GM23338 (cell line): ENCODE measurements at regions not wholly inside any gene's neighbourhood (a gene's known extent, or its start where the extent isn't known, plus 50 kb on each side); places are given as distances from the start of the nearest gene placed in this dataset.

Experiments
- ATAC-seq: fragments of 200-7000 bp; cut with Tn5 transposase; 3 replicates; pipeline ENCODE4 v1.9.1; 2020
- DNase-seq: peaks from one replicate; pipeline ENCODE4 v3.0.0-alpha.2; 2015; ENCODE audit warnings: low spot score
- H2AFZ ChIP-seq: fragments of 200-600 bp; sonication (generic); 2 replicates; pipeline ENCODE4 v1.8.0; 2016; ENCODE audit warnings: antibody characterized with exemption, mild to moderate bottlenecking, moderate library complexity
- H3F3A ChIP-seq: fragments of 200-600 bp; sonication (generic); replicated peaks from 2 replicates; pipeline ENCODE4 v1.8.0; 2017; ENCODE audit warnings: antibody characterized with exemption, mixed run types, low read depth
- H3K27ac ChIP-seq: fragments of 200-600 bp; sonication (generic); 2 replicates; pipeline ENCODE4 v1.6.1; 2016; ENCODE audit warnings: low read depth
- H3K27me3 ChIP-seq: fragments of 200-600 bp; sonication (generic); 2 replicates; pipeline ENCODE4 v1.8.0; 2016; ENCODE audit warnings: mild to moderate bottlenecking, mixed run types, moderate library complexity; ENCODE audit not compliant: insufficient read depth
- H3K36me3 ChIP-seq: fragments of 200-600 bp; sonication (generic); 2 replicates; pipeline ENCODE4 v1.8.0; 2016; ENCODE audit warnings: mild to moderate bottlenecking; ENCODE audit not compliant: insufficient read depth
- H3K4me1 ChIP-seq: fragments of 200-600 bp; sonication (generic); 2 replicates; pipeline ENCODE4 v1.8.0; 2016; ENCODE audit warnings: mild to moderate bottlenecking, moderate library complexity; ENCODE audit not compliant: insufficient read depth
- H3K4me2 ChIP-seq: fragments of 200-600 bp; sonication (generic); 2 replicates; pipeline ENCODE4 v1.7.1; 2017; ENCODE audit warnings: mixed run types
- H3K4me3 ChIP-seq: fragments of 200-600 bp; sonication (generic); 2 replicates; pipeline ENCODE4 v1.6.1; 2016; ENCODE audit warnings: mixed run types
- H3K79me2 ChIP-seq: fragments of 200-600 bp; sonication (generic); replicated peaks from 2 replicates; pipeline ENCODE4 v1.8.0; 2017; ENCODE audit warnings: mild to moderate bottlenecking; ENCODE audit not compliant: insufficient read depth
- H3K9me2 ChIP-seq: fragments of 200-600 bp; sonication (generic); 2 replicates; pipeline ENCODE4 v1.8.0; 2017; ENCODE audit not compliant: insufficient read depth
- H4K20me1 ChIP-seq: fragments of 200-600 bp; sonication (generic); replicated peaks from 2 replicates; pipeline ENCODE4 v1.8.0; 2017; ENCODE audit warnings: mild to moderate bottlenecking; ENCODE audit not compliant: insufficient read depth
- H3K27ac Mint-ChIP-seq: 2 replicates; pipeline ENCODE4 v1.8.0; 2020; ENCODE audit warnings: inconsistent platforms, mild to moderate bottlenecking, moderate library complexity, mixed read lengths
- H3K27me3 Mint-ChIP-seq: 3 replicates; pipeline ENCODE4 v1.8.0; 2022; ENCODE audit warnings: low read depth, mild to moderate bottlenecking, moderate library complexity, mixed read lengths, inconsistent platforms; ENCODE audit not compliant: insufficient read depth, poor library complexity
- H3K36me3 Mint-ChIP-seq: 3 replicates; pipeline ENCODE4 v1.8.0; 2021; ENCODE audit warnings: low read depth, mild to moderate bottlenecking, inconsistent platforms, moderate library complexity, mixed read lengths
- H3K4me1 Mint-ChIP-seq: 3 replicates; pipeline ENCODE4 v1.8.0; 2020; ENCODE audit warnings: mild to moderate bottlenecking, inconsistent platforms, mixed read lengths
- H3K4me3 Mint-ChIP-seq: 3 replicates; pipeline ENCODE4 v1.8.0; 2021; ENCODE audit warnings: moderate library complexity, mild to moderate bottlenecking, inconsistent platforms, mixed read lengths
- H3K9me3 Mint-ChIP-seq: 3 replicates; pipeline ENCODE4 v1.8.0; 2020; ENCODE audit warnings: moderate library complexity, mild to moderate bottlenecking, inconsistent platforms, mixed read lengths
- CREB1 ChIP-seq: fragments of 250-450 bp; sonication (Bioruptor Pico); IDR thresholded peaks from 2 replicates; pipeline ENCODE4 v1.5.0; 2020; ENCODE audit warnings: low read depth, mild to moderate bottlenecking, moderate library complexity
- CTCF ChIP-seq, 2 experiments: fragments of 200-600 bp in 1 of 2; sonication (generic) in 1 of 2; conservative IDR thresholded peaks; 2 replicates each; pipeline versions ENCODE4 v1.5.1 to v1.6.1; 2016 to 2017; ENCODE audit warnings: antibody characterized with exemption in 2 of 2, low read depth in 2 of 2, mild to moderate bottlenecking in 2 of 2, moderate library complexity in 1 of 2
- ETS1 ChIP-seq: IDR thresholded peaks from 2 replicates; pipeline ENCODE4 v1.6.1; 2016; ENCODE audit warnings: antibody characterized with exemption
- EZH2 ChIP-seq: fragments of 200-600 bp; sonication (generic); IDR thresholded peaks from one replicate; pipeline ENCODE4 v1.8.0; 2017; ENCODE audit warnings: antibody characterized with exemption, mild to moderate bottlenecking, low read depth; ENCODE audit not compliant: unreplicated experiment
- NANOG ChIP-seq: IDR thresholded peaks from 2 replicates; pipeline ENCODE4 v1.6.1; 2016; ENCODE audit warnings: antibody characterized with exemption, borderline replicate concordance
- POLR2AphosphoS5 ChIP-seq: IDR thresholded peaks from 2 replicates; pipeline ENCODE4 v1.6.1; 2016; ENCODE audit warnings: antibody characterized with exemption, low read depth
- REST ChIP-seq: IDR thresholded peaks from one replicate; pipeline ENCODE4 v1.6.1; 2018; ENCODE audit warnings: antibody characterized with exemption; ENCODE audit not compliant: unreplicated experiment
- STAT1 ChIP-seq: IDR thresholded peaks from one replicate; pipeline ENCODE4 v1.6.1; 2016; ENCODE audit warnings: antibody characterized with exemption; ENCODE audit not compliant: unreplicated experiment
- ZNF114 ChIP-seq: fragments of 250-450 bp; sonication (Bioruptor Pico); IDR thresholded peaks from 2 replicates; pipeline ENCODE4 v1.5.0; 2020; ENCODE audit warnings: mild to moderate bottlenecking, moderate library complexity
- ZNF462 ChIP-seq: fragments of 250-450 bp; sonication (Bioruptor Pico); IDR thresholded peaks from 2 replicates; pipeline ENCODE4 v1.5.0; 2020; ENCODE audit warnings: mild to moderate bottlenecking, moderate library complexity

GRCh38 chr2:2947406-2947805, 430.2 kb downstream of the EIPR1 start (continued):
- TF ChIP-seq REST (no peak), CTCF (conservative IDR thresholded peaks at IDR 0.05; ENCODE audit: low read depth in 2 of 2) (no peak), EZH2 (no peak), POLR2AphosphoS5 (no peak), CREB1 (CRISPR knock-in tag) (no peak), ETS1 (no peak), ZNF114 (CRISPR knock-in tag) (no peak)

GRCh38 chr2:2942906-2943305, 434.7 kb downstream of the EIPR1 start:
- Histone ChIP-seq H3K4me3 (no peak overlapping the region), H4K20me1 (no peaks in the 10 kb centered on the region), H3F3A (no peaks in the 10 kb centered on the region), H3K4me2 (no peak overlapping the region), H3K9me2 (no peaks in the 10 kb centered on the region), H3K27ac (no peak overlapping the region), H2AFZ (no peak overlapping the region), H3K4me1 (no peaks in the 10 kb centered on the region), H3K27me3 (no peaks in the 10 kb centered on the region), H3K79me2 (no peaks in the 10 kb centered on the region), H3K36me3 (no peaks in the 10 kb centered on the region)
- Mint-ChIP-seq H3K4me1 (peaks cover 4% of the 10 kb centered on the region; the same call in 2 of the 3 replicates), H3K27me3 (peaks cover 6% of the 10 kb centered on the region), H3K4me3 (no peak overlapping the region), H3K27ac (no peak overlapping the region), H3K36me3 (no peaks in the 10 kb centered on the region; the same call in 1 of the 3 replicates), H3K9me3 (peaks cover 15% of the 10 kb centered on the region)
- no peak for DNase-seq
- ATAC-seq: no peak
- no peak for TF ChIP-seq EZH2
- TF ChIP-seq CTCF (conservative IDR thresholded peaks at IDR 0.05; ENCODE audit: low read depth in 2 of 2): no peak
- no peak for TF ChIP-seq STAT1
- no peak for TF ChIP-seq NANOG
- no peak for TF ChIP-seq ZNF462 (CRISPR knock-in tag)
